ENCODE measurements at regions not wholly inside any gene's neighbourhood (a gene's known extent, or its start where the extent isn't known, plus 50 kb on each side); places are given as distances from the start of the nearest gene placed in this dataset.
"Not testable (repeated sequence)": the region's sequence is repeated elsewhere in the genome, so short reads cannot be mapped to it uniquely, and the experiment has no call there.

GRCh38 chr3:153404157-153404556 is 242.1 kb downstream of the RAP2B start:
- TF ChIP-seq POLR2A (IDR thresholded peaks at IDR 0.05) (no peak), CTCF (IDR thresholded peaks at IDR 0.05) (no peak)
- 47 to 56% methylated on average over 2 of the region's 2 CpGs for WGBS, 2 donors
- H3K4me1 ChIP-seq = no peaks in the 10 kb centered on the region
- H3K36me3 ChIP-seq (ENCODE audit: low read depth, missing control alignments) = no peaks in the 10 kb centered on the region
- H3K9me3 ChIP-seq = no peaks in the 10 kb centered on the region
- no peak for DNase-seq
- intact Hi-C loops (cut with DNase I; ENCODE audit: low total_unique reads) = no loop called here
- no peak overlapping the region for H3K4me3 ChIP-seq
- H3K27me3 ChIP-seq = no peaks in the 10 kb centered on the region
- no peak overlapping the region for H3K27ac ChIP-seq

DNA sequence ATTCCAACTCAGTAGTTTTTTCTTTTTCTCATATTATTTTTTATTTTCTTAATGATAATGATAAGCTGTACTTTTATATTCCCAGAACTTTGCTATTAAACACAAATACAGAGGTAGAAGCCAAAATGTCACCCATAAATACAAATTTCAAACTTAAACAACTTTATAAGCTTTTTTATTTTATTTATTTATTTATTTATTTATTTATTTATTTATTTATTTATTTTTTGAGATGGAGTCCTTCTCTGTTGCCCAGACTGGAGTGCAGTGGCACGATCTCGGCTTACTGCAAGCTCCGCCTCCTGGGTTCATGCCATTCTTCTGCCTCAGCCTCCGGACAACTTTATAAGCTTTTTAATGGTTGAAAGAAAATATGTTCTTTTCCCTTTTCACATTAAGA is 243.3 kb downstream of the RAP2B start:
- 51 to 64% methylated on average over 4 of the region's 4 CpGs for WGBS, 2 donors
- H3K27me3 ChIP-seq; H3K36me3 ChIP-seq (ENCODE audit: low read depth, missing control alignments); H3K9me3 ChIP-seq; H3K4me1 ChIP-seq; H3K4me3 ChIP-seq; intact Hi-C loops (cut with DNase I; ENCODE audit: low total_unique reads); DNase-seq; H3K27ac ChIP-seq: not testable (repeated sequence)

DNA sequence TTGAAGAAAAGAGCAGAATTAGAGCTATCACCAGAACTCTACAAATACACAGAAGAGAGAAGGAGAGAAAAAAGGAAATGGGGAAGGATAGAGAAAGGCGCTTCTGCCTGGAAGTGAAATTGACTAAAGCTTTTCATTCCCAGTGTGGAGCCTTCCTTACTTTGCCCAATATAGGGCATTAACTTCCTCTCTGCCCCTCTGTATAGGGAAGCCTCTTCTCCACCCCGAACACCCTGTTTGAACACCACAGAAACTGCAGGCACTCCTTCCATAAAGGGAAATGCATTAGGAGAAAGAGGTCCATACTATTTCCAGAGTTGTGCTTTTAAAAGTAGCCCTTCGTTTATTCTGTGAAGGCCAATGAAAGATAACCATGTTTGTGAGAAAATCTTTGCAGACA is 248.5 kb downstream of the RAP2B start:
- intact Hi-C loops (cut with DNase I; ENCODE audit: low total_unique reads) = no loop called here
- no peak for TF ChIP-seq CTCF (IDR thresholded peaks at IDR 0.05)
- TF ChIP-seq POLR2A (IDR thresholded peaks at IDR 0.05) = no peak
- DNase-seq = no peak
- Histone ChIP-seq H3K36me3 (ENCODE audit: low read depth, missing control alignments) (no peaks in the 10 kb centered on the region), H3K9me3 (no peaks in the 10 kb centered on the region), H3K27ac (no peak overlapping the region), H3K4me1 (no peaks in the 10 kb centered on the region), H3K27me3 (no peaks in the 10 kb centered on the region), H3K4me3 (no peak overlapping the region)
- WGBS, 2 donors = 43 to 56% methylated on average over 3 of the region's 3 CpGs

GRCh38 chr3:153414982-153415381 is 253.0 kb downstream of the RAP2B start:
- no peak for TF ChIP-seq POLR2A (IDR thresholded peaks at IDR 0.05)
- TF ChIP-seq CTCF (IDR thresholded peaks at IDR 0.05) = no peak
- H3K27ac ChIP-seq = no peak overlapping the region
- 78 to 92% methylated on average over 2 of the region's 2 CpGs for WGBS, 2 donors

DNA sequence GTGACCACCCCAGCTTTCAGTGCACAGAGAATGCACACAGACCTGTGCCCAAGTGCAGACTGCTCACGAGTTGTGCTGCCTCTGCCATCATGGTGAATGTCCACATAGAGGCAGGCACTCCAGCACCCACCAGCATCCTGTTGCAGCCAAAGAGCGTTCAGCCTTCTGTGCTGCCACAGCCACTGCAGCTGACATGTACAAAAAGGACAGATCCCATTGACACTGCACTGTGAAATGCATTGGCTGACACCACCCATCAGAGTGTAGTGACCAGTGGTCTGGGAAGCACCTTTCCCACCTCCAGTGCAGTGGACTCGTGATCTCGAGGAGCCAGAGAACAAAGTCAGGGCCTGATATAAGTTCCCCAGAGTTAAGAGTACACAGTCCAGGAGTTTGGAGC is 260.3 kb downstream of the RAP2B start:
- Histone ChIP-seq H3K36me3 (ENCODE audit: low read depth, missing control alignments) (no peaks in the 10 kb centered on the region), H3K4me3 (no peak overlapping the region), H3K27ac (no peak overlapping the region), H3K27me3 (no peaks in the 10 kb centered on the region), H3K4me1 (no peaks in the 10 kb centered on the region), H3K9me3 (no peaks in the 10 kb centered on the region)
- no peak for DNase-seq
- intact Hi-C loops (cut with DNase I; ENCODE audit: low total_unique reads) = no loop called here
- 87 to 91% methylated on average over 4 of the region's 4 CpGs for WGBS, 2 donors
- TF ChIP-seq CTCF (IDR thresholded peaks at IDR 0.05) = no peak
- no peak for TF ChIP-seq POLR2A (IDR thresholded peaks at IDR 0.05)

More at GRCh38 chr3:153414982-153415381, 253.0 kb downstream of the RAP2B start:
- intact Hi-C loops (cut with DNase I; ENCODE audit: low total_unique reads) = no loop called here
- Histone ChIP-seq H3K27me3 (no peaks in the 10 kb centered on the region), H3K9me3 (no peaks in the 10 kb centered on the region), H3K4me1 (no peaks in the 10 kb centered on the region), H3K4me3 (no peak overlapping the region), H3K36me3 (ENCODE audit: low read depth, missing control alignments) (no peaks in the 10 kb centered on the region)
- DNase-seq = no peak

GRCh38 chr3:153423820-153424219 is 261.8 kb downstream of the RAP2B start:
- H3K9me3 ChIP-seq; H3K4me3 ChIP-seq; H3K27me3 ChIP-seq; DNase-seq; H3K36me3 ChIP-seq (ENCODE audit: low read depth, missing control alignments); H3K4me1 ChIP-seq; H3K27ac ChIP-seq; intact Hi-C loops (cut with DNase I; ENCODE audit: low total_unique reads): not testable (repeated sequence)

All from testis (tissue), 2 donors.